Activated CD4-positive, alpha-beta T cell treated with anti-CD3 and anti-CD28 coated beads, Interleukin-2, amount 50 U/mL, for 1 hour (primary cell): ENCODE measurements at regions not wholly inside any gene's neighbourhood (a gene's known extent, or its start where the extent isn't known, plus 50 kb on each side); places are given as distances from the start of the nearest gene placed in this dataset.
A peak's percentile ranks its signal among the peaks of the same experiment; 100 is the strongest.
"Not testable (repeated sequence)": the region's sequence is repeated elsewhere in the genome, so short reads cannot be mapped to it uniquely, and the experiment has no call there.

Experiments
- DNase-seq: peaks from one replicate; pipeline ENCODE4 v3.0.0-alpha.2; 2020

GRCh38 chr1:208652296-208653160 lies 408.3 kb upstream of the PLXNA2 start:
- DNase-seq: peak; percentile 1

GRCh38 chr1:208653426-208653825 lies 409.2 kb upstream of the PLXNA2 start:
- no peak for DNase-seq

GRCh38 chr1:208654241-208654640 lies 410.1 kb upstream of the PLXNA2 start:
- no peak for DNase-seq

- DNase-seq: no peak
These were observed 421.8 kb upstream of the PLXNA2 start for GRCh38 chr1:208665936-208666335.

- no peak for DNase-seq
These were observed 424.8 kb upstream of the PLXNA2 start for GRCh38 chr1:208668991-208669390.

- DNase-seq: no peak
These were observed 426.6 kb upstream of the PLXNA2 start for GRCh38 chr1:208670778-208671177.

GRCh38 chr1:208681878-208682663 lies 437.9 kb upstream of the PLXNA2 start:
- no peak for DNase-seq

GRCh38 chr1:208682664-208683013 lies 438.5 kb upstream of the PLXNA2 start:
- DNase-seq: no peak

- no peak for DNase-seq
These were observed 439.0 kb upstream of the PLXNA2 start for GRCh38 chr1:208683141-208683540.

- DNase-seq: no peak
These were observed 440.0 kb upstream of the PLXNA2 start for GRCh38 chr1:208684192-208684591.

- DNase-seq: no peak
These were observed 442.4 kb upstream of the PLXNA2 start for GRCh38 chr1:208686592-208686991.

- no peak for DNase-seq
These were observed 444.6 kb upstream of the PLXNA2 start for GRCh38 chr1:208688656-208689315.

GRCh38 chr1:208691012-208691411 lies 446.8 kb upstream of the PLXNA2 start:
- DNase-seq: no peak

- DNase-seq: no peak
These were observed 465.8 kb upstream of the PLXNA2 start for GRCh38 chr1:208709981-208710380.

GRCh38 chr1:208714323-208714722 lies 470.1 kb upstream of the PLXNA2 start:
- DNase-seq: no peak

- DNase-seq: no peak
These were observed 473.3 kb upstream of the PLXNA2 start for GRCh38 chr1:208717525-208717924.

GRCh38 chr1:208722592-208722991 lies 478.4 kb upstream of the PLXNA2 start:
- DNase-seq: no peak

GRCh38 chr1:208724079-208724478 lies 479.9 kb upstream of the PLXNA2 start:
- no peak for DNase-seq

GRCh38 chr1:208728815-208729214 lies 484.6 kb upstream of the PLXNA2 start:
- DNase-seq: no peak

GRCh38 chr1:208731981-208732821 lies 488.0 kb upstream of the PLXNA2 start:
- DNase-seq: no peak

GRCh38 chr1:208737161-208737560 lies 493.0 kb upstream of the PLXNA2 start:
- DNase-seq: no peak

- DNase-seq: no peak
These were observed 493.7 kb upstream of the PLXNA2 start for GRCh38 chr1:208737922-208738321.

- not testable (repeated sequence) for DNase-seq
These were observed 495.5 kb upstream of the PLXNA2 start for GRCh38 chr1:208739636-208740035.
